Mucosa of descending colon (tissue), 3 donors: ENCODE measurements at regions not wholly inside any gene's neighbourhood (a gene's known extent, or its start where the extent isn't known, plus 50 kb on each side); places are given as distances from the start of the nearest gene placed in this dataset.
A peak's percentile ranks its signal among the peaks of the same experiment; 100 is the strongest.
"Not testable (repeated sequence)": the region's sequence is repeated elsewhere in the genome, so short reads cannot be mapped to it uniquely, and the experiment has no call there.

Source experiments
- ATAC-seq: fragments of 200-7000 bp; cut with Tn5 transposase; one replicate; pipeline ENCODE4 v1.9.1; 2020; ENCODE audit warnings: mild to moderate bottlenecking, moderate library complexity
- DNase-seq, 3 donors: peaks; one replicate each; pipeline ENCODE4 v3.0.0-alpha.2; 2020
- H3K36me3 ChIP-seq: fragments of 200-600 bp; one replicate; pipeline ENCODE4 v1.8.0; 2021; ENCODE audit warnings: low read depth, mild to moderate bottlenecking
- H3K4me1 ChIP-seq: fragments of 200-600 bp; one replicate; pipeline ENCODE4 v1.8.0; 2021; ENCODE audit warnings: low read depth, mild to moderate bottlenecking
- H3K4me3 ChIP-seq: fragments of 200-600 bp; one replicate; pipeline ENCODE4 v1.8.0; 2021; ENCODE audit warnings: mild to moderate bottlenecking
- H3K9me3 ChIP-seq: fragments of 200-600 bp; one replicate; pipeline ENCODE4 v1.8.0; 2021; ENCODE audit warnings: mild to moderate bottlenecking
- CTCF ChIP-seq: fragments of 200-600 bp; IDR thresholded peaks from one replicate; pipeline ENCODE4 v1.8.0; 2022; ENCODE audit warnings: antibody characterized with exemption, mild to moderate bottlenecking
- intact Hi-C, 2 donors: fragments of 100-400 bp; cut with DNase I in 1 of 2; cut with micrococcal nuclease in 1 of 2; formaldehyde crosslinking; loops; one replicate each; pipeline versions ENCODE4 v1.11.0 to v1.11.1; 2022; cut with DNase I, micrococcal nuclease
- donor health status: DM: no; HTN: no; CAD: no; lungs with moderate emphysema.
- donor health status: DM: no; HTN: no; CAD: no.
- donor health status: DM: no; HTN: yes; CAD: no.

DNA sequence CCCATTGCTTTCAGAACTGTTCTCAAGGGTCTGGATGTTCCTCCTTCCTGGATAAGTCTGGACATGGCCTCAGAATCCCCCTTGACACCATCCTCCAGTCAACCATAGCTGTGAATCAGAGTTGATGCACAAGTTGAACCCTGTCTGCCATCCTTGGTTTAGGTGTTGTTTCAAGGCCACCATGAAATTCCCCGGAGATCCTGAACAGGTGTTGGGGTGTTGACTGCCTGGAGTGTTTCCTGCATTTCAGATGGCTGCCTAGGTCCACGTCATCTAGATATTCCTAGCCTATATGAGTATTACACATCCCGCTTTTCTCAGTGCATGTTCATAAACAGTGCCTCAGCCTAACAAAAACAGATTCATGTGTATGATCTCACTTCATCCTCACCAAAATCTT lies 86.7 kb upstream of the PWP1 start:
- no peaks in the 10 kb centered on the region for H3K36me3 ChIP-seq
- ATAC-seq, result no peak
- no peak for TF ChIP-seq CTCF
- DNase-seq, result no peak
- no peaks in the 10 kb centered on the region for H3K4me1 ChIP-seq
- H3K4me3 ChIP-seq, result no peak overlapping the region
- H3K9me3 ChIP-seq, result no peaks in the 10 kb centered on the region
- intact Hi-C loops, result no loop called here

DNA sequence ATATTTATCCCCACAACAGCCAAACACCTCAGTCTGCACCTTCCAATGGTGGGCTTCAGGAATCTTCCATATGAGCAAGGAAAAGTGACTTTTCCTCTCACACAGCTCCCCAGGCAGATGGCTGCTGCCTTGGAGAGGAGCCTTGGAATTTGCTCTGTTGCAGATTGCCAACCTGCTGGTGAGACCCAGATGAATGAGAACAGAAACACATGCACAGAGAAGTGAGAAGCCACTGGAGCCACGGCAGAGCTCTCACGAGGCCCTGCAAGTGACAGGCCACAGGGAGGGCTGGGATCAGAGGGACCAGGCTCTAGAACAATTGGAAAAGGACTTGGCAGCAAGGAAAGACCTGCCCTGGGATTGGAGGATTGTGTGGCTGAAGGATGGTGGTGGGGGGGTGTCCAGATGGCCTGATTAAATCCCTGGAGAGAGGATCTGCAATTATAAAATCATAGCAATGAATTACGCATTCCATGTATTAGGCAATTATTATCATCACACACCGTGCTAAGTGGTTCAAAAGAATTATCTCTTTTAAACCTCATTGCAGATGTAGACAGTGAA lies 84.9 kb upstream of the PWP1 start:
- Histone ChIP-seq H3K9me3 (no peaks in the 10 kb centered on the region), H3K36me3 (no peaks in the 10 kb centered on the region), H3K4me1 (no peaks in the 10 kb centered on the region), H3K4me3 (no peak overlapping the region)
- intact Hi-C loops, result no loop called here
- no peak for TF ChIP-seq CTCF
- ATAC-seq, result no peak
- DNase-seq, result no peak

- intact Hi-C loops, result no loop called here
- no peak for ATAC-seq
- H3K9me3 ChIP-seq, result no peaks in the 10 kb centered on the region
- DNase-seq, result no peak
- H3K4me1 ChIP-seq, result no peaks in the 10 kb centered on the region
- no peak overlapping the region for H3K4me3 ChIP-seq
- H3K36me3 ChIP-seq, result no peaks in the 10 kb centered on the region
- no peak for TF ChIP-seq CTCF
These were observed 83.2 kb upstream of the PWP1 start for GRCh38 chr12:107602446-107602845.

GRCh38 chr12:107605293-107605692 lies 80.3 kb upstream of the PWP1 start:
- Histone ChIP-seq H3K4me1 (no peaks in the 10 kb centered on the region), H3K36me3 (no peaks in the 10 kb centered on the region), H3K9me3 (no peaks in the 10 kb centered on the region), H3K4me3 (no peak overlapping the region)
- TF ChIP-seq CTCF, result no peak
- no peak for DNase-seq
- ATAC-seq, result no peak
- intact Hi-C loops, result loop anchor here in 1 of 2 donors (5.0 kb wide), 1 partner anchor 473 kb away; no protein-coding TSS in a partner anchor

GRCh38 chr12:107607464-107608392 lies 77.9 kb upstream of the PWP1 start:
- DNase-seq (peak; percentile 77 to 86 (median 84)), ATAC-seq (peak; percentile 82)
- Histone ChIP-seq H3K36me3 (no peaks in the 10 kb centered on the region), H3K4me1 (no peaks in the 10 kb centered on the region), H3K4me3 (no peak overlapping the region), H3K9me3 (no peaks in the 10 kb centered on the region)
- intact Hi-C loops, result loop anchor here in 1 of 2 donors (5.0 kb wide), 1 partner anchor 475 kb away; no protein-coding TSS in a partner anchor
- peak; percentile 81 for TF ChIP-seq CTCF

DNA sequence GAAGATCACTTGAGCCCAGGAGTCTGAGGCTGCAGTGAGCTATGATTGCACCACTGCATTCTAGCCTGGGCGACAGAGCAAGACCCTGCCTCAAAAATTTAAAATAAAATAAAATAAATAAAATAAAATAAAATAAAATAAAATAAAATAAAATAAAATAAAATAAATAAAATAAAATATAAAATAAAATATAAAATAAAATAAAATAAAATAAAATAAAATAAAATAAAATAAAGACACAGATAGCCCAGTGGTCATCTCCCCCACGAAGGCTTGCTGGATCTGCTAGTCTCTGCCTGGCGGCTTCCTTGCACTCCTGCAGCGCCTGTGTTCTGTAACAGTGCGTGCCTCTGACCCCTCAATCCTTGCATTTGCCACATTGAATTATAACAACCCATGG lies 76.8 kb upstream of the PWP1 start:
- H3K4me3 ChIP-seq, H3K36me3 ChIP-seq, DNase-seq, ATAC-seq, H3K9me3 ChIP-seq, H3K4me1 ChIP-seq: not testable (repeated sequence)
- intact Hi-C loops, result loop anchor here in 1 of 2 donors (5.0 kb wide), 1 partner anchor 476 kb away; no protein-coding TSS in a partner anchor
